Keratinocyte (primary cell): ENCODE measurements at regions not wholly inside any gene's neighbourhood (a gene's known extent, or its start where the extent isn't known, plus 50 kb on each side); places are given as distances from the start of the nearest gene placed in this dataset.

Experiments used
- DNase-seq: peaks from one replicate; pipeline ENCODE4 v3.0.0-alpha.2; 2011; ENCODE audit warnings: low read depth, missing footprints, low spot score
- FAIRE-seq: peaks from 2 replicates; lab custom pipeline; 2011; peaks lifted over from hg19 to GRCh38; lab: Jason Lieb, UNC
- H2AFZ ChIP-seq: 2 replicates; pipeline ENCODE4 v1.6.0; 2012; ENCODE audit warnings: low read length, control low read depth, inconsistent platforms; ENCODE audit not compliant: control insufficient read depth
- H3K27ac ChIP-seq: 2 replicates; pipeline ENCODE4 v1.5.1; 2011; ENCODE audit warnings: low read length; ENCODE audit not compliant: control insufficient read depth, insufficient read depth
- H3K27me3 ChIP-seq: 3 replicates; pipeline ENCODE4 v1.6.0; 2011; ENCODE audit warnings: low read length; ENCODE audit not compliant: control insufficient read depth, insufficient read depth; ENCODE audit errors: extremely low read depth
- H3K36me3 ChIP-seq, 2 experiments: 2 replicates in 1 of 2; 3 replicates in 1 of 2; pipeline ENCODE4 v1.5.1; 2011; ENCODE audit warnings: low read length in 2 of 2, mild to moderate bottlenecking in 1 of 2; ENCODE audit not compliant: control insufficient read depth in 2 of 2, insufficient read depth in 2 of 2; ENCODE audit errors: extremely low read depth in 1 of 2
- H3K4me1 ChIP-seq: 3 replicates; pipeline ENCODE4 v1.5.1; 2011; ENCODE audit warnings: low read length; ENCODE audit not compliant: control insufficient read depth, insufficient read depth; ENCODE audit errors: extremely low read depth
- H3K4me2 ChIP-seq: 3 replicates; pipeline ENCODE4 v1.6.0; 2011; ENCODE audit warnings: low read depth, low read length; ENCODE audit not compliant: control insufficient read depth, insufficient read depth; ENCODE audit errors: extremely low read depth
- H3K4me3 ChIP-seq, 3 experiments: fragments of 200-600 bp in 1 of 3; sonication (generic) in 1 of 3; 2 replicates in 2 of 3; 3 replicates in 1 of 3; pipeline ENCODE4 v1.5.1; 2011 to 2016; ENCODE audit warnings: low read length in 3 of 3, mild to moderate bottlenecking in 3 of 3, control low read depth in 2 of 3, inconsistent platforms in 1 of 3, low read depth in 1 of 3, mixed read lengths in 1 of 3, mixed run types in 1 of 3, moderate library complexity in 1 of 3; ENCODE audit not compliant: control insufficient read depth in 2 of 3, insufficient read depth in 2 of 3; ENCODE audit errors: extremely low read depth in 1 of 3
- H3K79me2 ChIP-seq: 2 replicates; pipeline ENCODE4 v1.6.0; 2012; ENCODE audit warnings: low read length; ENCODE audit not compliant: control insufficient read depth, insufficient read depth
- H3K9ac ChIP-seq: 3 replicates; pipeline ENCODE4 v1.6.0; 2011; ENCODE audit warnings: low read length; ENCODE audit not compliant: control insufficient read depth, insufficient read depth; ENCODE audit errors: extremely low read depth
- H3K9me1 ChIP-seq: 3 replicates; pipeline ENCODE4 v1.6.0; 2011; ENCODE audit warnings: low read length; ENCODE audit not compliant: control insufficient read depth, insufficient read depth; ENCODE audit errors: extremely low read depth
- H3K9me3 ChIP-seq: 2 replicates; pipeline ENCODE4 v1.5.1; 2012; ENCODE audit warnings: low read depth, low read length; ENCODE audit not compliant: control insufficient read depth
- H4K20me1 ChIP-seq: 3 replicates; pipeline ENCODE4 v1.6.0; 2011; ENCODE audit warnings: low read length; ENCODE audit not compliant: control insufficient read depth, insufficient read depth; ENCODE audit errors: extremely low read depth
- CTCF ChIP-seq, 3 experiments: IDR thresholded peaks in 1 of 3; conservative IDR thresholded peaks in 1 of 3; optimal IDR thresholded peaks in 1 of 3; 2 replicates in 2 of 3; 3 replicates in 1 of 3; pipeline versions ENCODE3 to v1.5.1; 2011; ENCODE audit warnings: low read length in 3 of 3, mild to moderate bottlenecking in 3 of 3, moderate library complexity in 2 of 3, control low read depth in 1 of 3, inconsistent platforms in 1 of 3; ENCODE audit not compliant: insufficient read depth in 2 of 3; ENCODE audit errors: extremely low read depth in 1 of 3
- EZH2 ChIP-seq: IDR thresholded peaks from one replicate; pipeline ENCODE4 v1.6.1; 2012; ENCODE audit warnings: inconsistent platforms, mild to moderate bottlenecking, low read length, moderate library complexity
- dilution Hi-C: fragments of 300-500 bp; cut with MboI; formaldehyde crosslinking; loops from one replicate; pipeline ENCODE4 v1.7.0; 2020; ENCODE audit warnings: low sequenced_read_pairs; ENCODE audit not compliant: extremely low pct_ligation_motif_present

- H3K9me3 ChIP-seq: no peaks in the 10 kb centered on the region
- dilution Hi-C loops: no loop called here
- H3K27ac ChIP-seq: no peak overlapping the region
- no peak for DNase-seq
- no peak for TF ChIP-seq EZH2
- no peak for TF ChIP-seq CTCF (optimal IDR thresholded peaks at IDR 0.05 in 1 of 3, IDR thresholded peaks at IDR 0.05 in 1 of 3, conservative IDR thresholded peaks at IDR 0.05 in 1 of 3; ENCODE audit: extremely low read depth in 1 of 3, insufficient read depth in 2 of 3, low read length in 3 of 3)
- no peaks in the 10 kb centered on the region for H4K20me1 ChIP-seq
- no peak overlapping the region for H3K4me2 ChIP-seq
- no peak overlapping the region for H3K4me3 ChIP-seq
- H3K27me3 ChIP-seq: no peaks in the 10 kb centered on the region
- H3K9me1 ChIP-seq: no peaks in the 10 kb centered on the region
- H2AFZ ChIP-seq: no peak overlapping the region
- no peak for FAIRE-seq
- no peaks in the 10 kb centered on the region for H3K79me2 ChIP-seq
- H3K4me1 ChIP-seq: no peaks in the 10 kb centered on the region
- H3K9ac ChIP-seq: no peak overlapping the region
- no peaks in the 10 kb centered on the region for H3K36me3 ChIP-seq
These were observed 183.2 kb upstream of the HMCN1 start for GRCh38 chr1:185551008-185551407.

- no peak overlapping the region for H3K4me3 ChIP-seq
- H4K20me1 ChIP-seq: no peaks in the 10 kb centered on the region
- no peak for TF ChIP-seq EZH2
- H3K9me1 ChIP-seq: no peaks in the 10 kb centered on the region
- no peaks in the 10 kb centered on the region for H3K27me3 ChIP-seq
- no peaks in the 10 kb centered on the region for H3K36me3 ChIP-seq
- no peaks in the 10 kb centered on the region for H3K79me2 ChIP-seq
- DNase-seq: no peak
- no peaks in the 10 kb centered on the region for H3K9me3 ChIP-seq
- H3K4me1 ChIP-seq: no peaks in the 10 kb centered on the region
- H3K27ac ChIP-seq: no peak overlapping the region
- dilution Hi-C loops: no loop called here
- no peak overlapping the region for H3K4me2 ChIP-seq
- H3K9ac ChIP-seq: no peak overlapping the region
- no peak overlapping the region for H2AFZ ChIP-seq
- no peak for FAIRE-seq
These were observed 184.3 kb upstream of the HMCN1 start for GRCh38 chr1:185549906-185550305.

- H3K27ac ChIP-seq: no peak overlapping the region
- H3K27me3 ChIP-seq: no peaks in the 10 kb centered on the region
- H3K4me1 ChIP-seq: no peaks in the 10 kb centered on the region
- no peaks in the 10 kb centered on the region for H3K9me3 ChIP-seq
- DNase-seq: no peak
- H3K9me1 ChIP-seq: no peaks in the 10 kb centered on the region
- H3K4me3 ChIP-seq: no peak overlapping the region
- H3K36me3 ChIP-seq: no peaks in the 10 kb centered on the region
- TF ChIP-seq CTCF (optimal IDR thresholded peaks at IDR 0.05 in 1 of 3, IDR thresholded peaks at IDR 0.05 in 1 of 3, conservative IDR thresholded peaks at IDR 0.05 in 1 of 3; ENCODE audit: extremely low read depth in 1 of 3, insufficient read depth in 2 of 3, low read length in 3 of 3) (no peak), EZH2 (no peak)
- no peak overlapping the region for H3K4me2 ChIP-seq
- no peaks in the 10 kb centered on the region for H4K20me1 ChIP-seq
- no peak overlapping the region for H2AFZ ChIP-seq
- dilution Hi-C loops: no loop called here
- no peak overlapping the region for H3K9ac ChIP-seq
- FAIRE-seq: no peak
- no peaks in the 10 kb centered on the region for H3K79me2 ChIP-seq
These were observed 188.2 kb upstream of the HMCN1 start for GRCh38 chr1:185546029-185546428.
